Smooth muscle cell (in vitro differentiated cells): ENCODE measurements at regions not wholly inside any gene's neighbourhood (a gene's known extent, or its start where the extent isn't known, plus 50 kb on each side); places are given as distances from the start of the nearest gene placed in this dataset.

ENCODE experiments used
- DNase-seq: peaks from one replicate; lab custom pipeline; 2025; ENCODE audit not compliant: unreplicated experiment; lab: John Stamatoyannopoulos, UW
- H2AFZ ChIP-seq: fragments of 200-600 bp; sonication (generic); 2 replicates; pipeline ENCODE4 v1.6.0; 2016; ENCODE audit warnings: antibody characterized with exemption, low read depth, mild to moderate bottlenecking
- H3F3A ChIP-seq: fragments of 200-600 bp; sonication (generic); 2 replicates; pipeline ENCODE4 v1.6.0; 2017; ENCODE audit warnings: antibody characterized with exemption, low read depth
- H3K27ac ChIP-seq: fragments of 200-600 bp; sonication (generic); 2 replicates; pipeline ENCODE4 v1.5.1; 2016; ENCODE audit warnings: low read depth, mild to moderate bottlenecking
- H3K27me3 ChIP-seq: fragments of 200-600 bp; sonication (generic); 2 replicates; pipeline ENCODE4 v1.6.1; 2016; ENCODE audit warnings: low read depth, mild to moderate bottlenecking
- H3K36me3 ChIP-seq: fragments of 200-600 bp; sonication (generic); 2 replicates; pipeline ENCODE4 v1.5.1; 2016; ENCODE audit warnings: low read depth
- H3K4me1 ChIP-seq: fragments of 200-600 bp; sonication (generic); 2 replicates; pipeline ENCODE4 v1.5.1; 2016; ENCODE audit warnings: low read depth
- H3K4me2 ChIP-seq: fragments of 200-600 bp; sonication (generic); 2 replicates; pipeline ENCODE4 v1.6.0; 2016; ENCODE audit warnings: mild to moderate bottlenecking
- H3K4me3 ChIP-seq: fragments of 200-600 bp; sonication (generic); 2 replicates; pipeline ENCODE4 v1.5.1; 2016; ENCODE audit warnings: mild to moderate bottlenecking
- H3K79me2 ChIP-seq: fragments of 200-600 bp; sonication (generic); 2 replicates; pipeline ENCODE4 v1.6.0; 2016; ENCODE audit warnings: low read depth, mild to moderate bottlenecking
- H3K9ac ChIP-seq: fragments of 200-600 bp; sonication (generic); 2 replicates; pipeline ENCODE4 v1.6.0; 2016; ENCODE audit warnings: low read depth
- H3K9me3 ChIP-seq: fragments of 200-600 bp; sonication (generic); replicated peaks from 2 replicates; pipeline ENCODE4 v1.5.1; 2016; ENCODE audit warnings: low read depth
- H4K20me1 ChIP-seq: fragments of 200-600 bp; sonication (generic); 2 replicates; pipeline ENCODE4 v1.6.0; 2016; ENCODE audit warnings: low read depth
- WGBS: methylation state at CpG from one replicate; pipeline ENCODE4 v1.1.7; 2016; ENCODE audit warnings: low lambda C conversion rate; 5-methylcytosine and 5-hydroxymethylcytosine counted together
- TF ChIP-seq, protein P1 (sequence below): fragments of 200-600 bp; sonication (generic); IDR thresholded peaks from 2 replicates; pipeline ENCODE4 v1.5.1; 2017; ENCODE audit warnings: borderline replicate concordance, mild to moderate bottlenecking, antibody characterized with exemption; ENCODE audit not compliant: insufficient read depth, poor library complexity, severe bottlenecking

DNA sequence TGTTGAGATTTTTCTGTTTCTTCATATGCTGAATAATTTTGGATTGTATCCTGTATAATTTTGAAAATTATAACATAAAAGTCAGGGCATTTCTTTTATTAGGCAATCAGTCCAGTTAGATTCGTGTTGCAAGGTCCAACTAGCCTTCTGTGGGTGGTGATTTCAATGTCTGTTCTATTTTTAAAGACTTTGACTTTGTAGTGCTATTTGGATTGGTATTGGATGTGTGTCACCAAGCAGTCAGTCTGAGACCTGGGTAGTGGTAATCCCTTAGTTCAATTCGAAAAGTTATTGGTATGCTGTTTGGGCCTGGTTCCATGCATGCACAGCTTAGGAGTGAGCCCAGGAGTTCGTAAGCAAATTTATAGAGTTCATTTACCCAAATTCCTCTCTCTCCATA, 82.2 kb downstream of the EPDR1 start:
- TF ChIP-seq, protein P1, sequence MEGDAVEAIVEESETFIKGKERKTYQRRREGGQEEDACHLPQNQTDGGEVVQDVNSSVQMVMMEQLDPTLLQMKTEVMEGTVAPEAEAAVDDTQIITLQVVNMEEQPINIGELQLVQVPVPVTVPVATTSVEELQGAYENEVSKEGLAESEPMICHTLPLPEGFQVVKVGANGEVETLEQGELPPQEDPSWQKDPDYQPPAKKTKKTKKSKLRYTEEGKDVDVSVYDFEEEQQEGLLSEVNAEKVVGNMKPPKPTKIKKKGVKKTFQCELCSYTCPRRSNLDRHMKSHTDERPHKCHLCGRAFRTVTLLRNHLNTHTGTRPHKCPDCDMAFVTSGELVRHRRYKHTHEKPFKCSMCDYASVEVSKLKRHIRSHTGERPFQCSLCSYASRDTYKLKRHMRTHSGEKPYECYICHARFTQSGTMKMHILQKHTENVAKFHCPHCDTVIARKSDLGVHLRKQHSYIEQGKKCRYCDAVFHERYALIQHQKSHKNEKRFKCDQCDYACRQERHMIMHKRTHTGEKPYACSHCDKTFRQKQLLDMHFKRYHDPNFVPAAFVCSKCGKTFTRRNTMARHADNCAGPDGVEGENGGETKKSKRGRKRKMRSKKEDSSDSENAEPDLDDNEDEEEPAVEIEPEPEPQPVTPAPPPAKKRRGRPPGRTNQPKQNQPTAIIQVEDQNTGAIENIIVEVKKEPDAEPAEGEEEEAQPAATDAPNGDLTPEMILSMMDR = no peak
- Histone ChIP-seq H4K20me1 (no peaks in the 10 kb centered on the region), H2AFZ (no peak overlapping the region), H3K4me1 (peaks cover 6% of the 10 kb centered on the region), H3K9me3 (no peaks in the 10 kb centered on the region), H3K4me2 (no peak overlapping the region), H3K36me3 (no peaks in the 10 kb centered on the region), H3K27me3 (no peaks in the 10 kb centered on the region), H3F3A (no peaks in the 10 kb centered on the region), H3K79me2 (no peaks in the 10 kb centered on the region), H3K9ac (no peak overlapping the region), H3K4me3 (no peak overlapping the region), H3K27ac (no peak overlapping the region)
- DNase-seq = no peak
- 80% methylated on average over 3 of the region's 3 CpGs for WGBS

DNA sequence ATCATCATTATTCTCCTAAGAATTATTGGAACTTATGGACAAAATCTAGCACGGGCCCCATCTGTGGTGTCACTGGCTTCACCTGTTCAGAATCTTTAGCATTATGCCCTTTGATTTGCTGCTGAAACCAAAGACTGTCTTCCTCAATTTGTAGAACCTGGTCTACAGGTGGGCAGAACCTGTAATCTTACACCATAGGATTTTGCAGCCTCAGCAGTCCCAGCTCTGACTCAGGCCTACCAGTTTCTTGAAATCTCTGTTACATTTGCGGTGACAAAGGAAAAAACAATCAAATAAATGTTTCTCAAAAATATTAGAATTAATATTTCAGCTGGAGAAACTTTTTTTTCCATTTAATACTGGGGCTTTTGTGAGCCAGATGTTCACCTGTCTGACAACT, 86.1 kb downstream of the EPDR1 start:
- Histone ChIP-seq H3F3A (no peaks in the 10 kb centered on the region), H3K79me2 (no peaks in the 10 kb centered on the region), H3K9me3 (no peaks in the 10 kb centered on the region), H3K27me3 (no peaks in the 10 kb centered on the region), H3K4me1 (peaks cover 6% of the 10 kb centered on the region), H3K9ac (no peak overlapping the region), H3K36me3 (no peaks in the 10 kb centered on the region), H3K4me3 (no peak overlapping the region), H2AFZ (no peak overlapping the region), H3K27ac (peak overlapping the region; percentile 67), H3K4me2 (no peak overlapping the region), H4K20me1 (no peaks in the 10 kb centered on the region)
- WGBS = 67% methylated on average over 2 of the region's 2 CpGs
- DNase-seq = no peak
- TF ChIP-seq, protein P1 = no peak

DNA sequence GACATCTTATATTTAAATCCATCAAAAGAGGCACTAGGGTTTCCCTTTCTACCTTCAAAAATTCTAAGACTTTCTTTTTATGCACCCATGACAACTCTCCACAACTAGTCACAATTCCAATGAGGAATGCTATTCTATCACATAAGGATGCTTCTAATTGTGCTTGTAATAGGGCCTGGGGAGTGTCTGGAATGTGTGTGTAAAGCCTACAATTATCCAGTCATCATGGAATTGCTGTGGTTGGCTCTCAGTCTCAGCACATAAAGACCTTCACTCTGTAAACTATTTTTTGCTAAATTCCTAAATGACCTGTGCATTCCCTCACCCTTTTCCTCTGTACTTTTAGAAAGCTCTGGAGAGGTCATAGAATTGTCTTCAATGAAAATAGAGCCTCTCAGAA, 86.7 kb downstream of the EPDR1 start:
- Histone ChIP-seq H3K9me3 (no peaks in the 10 kb centered on the region), H2AFZ (no peak overlapping the region), H3K79me2 (no peaks in the 10 kb centered on the region), H3K27ac (peak overlapping the region; percentile 67), H3K4me2 (no peak overlapping the region), H3F3A (no peaks in the 10 kb centered on the region), H3K27me3 (no peaks in the 10 kb centered on the region), H3K4me3 (no peak overlapping the region), H3K9ac (no peak overlapping the region), H3K36me3 (no peaks in the 10 kb centered on the region), H4K20me1 (no peaks in the 10 kb centered on the region), H3K4me1 (peaks cover 6% of the 10 kb centered on the region)
- no peak for DNase-seq
- TF ChIP-seq, protein P1 = no peak

DNA sequence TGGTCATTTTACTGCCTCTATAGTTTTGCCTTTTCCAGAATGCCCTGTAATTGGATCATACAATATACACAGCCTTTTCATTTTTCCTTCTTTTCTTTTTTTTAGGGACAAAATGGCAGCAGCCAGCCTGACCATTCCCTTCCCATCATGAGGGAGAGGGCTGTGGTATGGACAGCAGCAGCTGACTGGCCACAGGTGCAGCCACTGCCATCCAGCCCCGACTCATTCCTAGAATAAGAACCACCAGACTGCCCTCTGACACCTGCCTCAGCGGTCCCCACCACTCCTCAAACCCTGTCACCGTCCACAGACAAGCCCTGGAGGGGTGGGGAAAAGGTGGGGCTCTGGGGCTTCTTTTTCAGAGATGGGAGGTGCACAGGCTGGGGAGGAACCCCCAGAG, 92.8 kb downstream of the EPDR1 start:
- Histone ChIP-seq H3K9me3 (no peaks in the 10 kb centered on the region), H2AFZ (no peak overlapping the region), H3F3A (no peaks in the 10 kb centered on the region), H3K4me2 (no peak overlapping the region), H3K79me2 (no peaks in the 10 kb centered on the region), H3K4me1 (no peaks in the 10 kb centered on the region), H3K36me3 (no peaks in the 10 kb centered on the region), H4K20me1 (no peaks in the 10 kb centered on the region), H3K27ac (no peak overlapping the region), H3K9ac (no peak overlapping the region), H3K4me3 (no peak overlapping the region), H3K27me3 (no peaks in the 10 kb centered on the region)
- TF ChIP-seq, protein P1 = no peak
- WGBS = 90% methylated on average over 3 of the region's 3 CpGs
- no peak for DNase-seq
